Pancreas (tissue), 10 donors: ENCODE measurements at regions not wholly inside any gene's neighbourhood (a gene's known extent, or its start where the extent isn't known, plus 50 kb on each side); places are given as distances from the start of the nearest gene placed in this dataset.

Source experiments
- ATAC-seq, 4 donors: fragments of 200-7000 bp; cut with Tn5 transposase; one replicate each; pipeline versions ENCODE4 v1.8.0 to v1.9.1; 2020; ENCODE audit warnings: mild to moderate bottlenecking in 4 of 4, moderate library complexity in 4 of 4
- DNase-seq, 6 donors: peaks; one replicate each; pipeline ENCODE4 v3.0.0-alpha.2; 2020
- FAIRE-seq: peaks from 2 replicates; lab custom pipeline; 2012; peaks lifted over from hg19 to GRCh38; lab: Jason Lieb, UNC
- H3K27ac ChIP-seq, 4 donors: fragments of 200-600 bp; sonication (generic); 1 replicate in 3 of 4; 2 replicates in 1 of 4; pipeline versions ENCODE4 v1.5.0 to v1.8.0; 2020
- H3K27me3 ChIP-seq, 4 donors: fragments of 200-600 bp; one replicate each; pipeline ENCODE4 v1.8.0; 2021
- H3K36me3 ChIP-seq, 3 donors: fragments of 200-600 bp; sonication (generic) in 1 of 3; one replicate each; pipeline versions ENCODE4 v1.5.0 to v1.8.0; 2020 to 2021
- H3K4me1 ChIP-seq, 3 donors: fragments of 200-600 bp; one replicate each; pipeline ENCODE4 v1.8.0; 2021
- H3K4me3 ChIP-seq, 4 donors: fragments of 200-600 bp; sonication (generic) in 2 of 4; one replicate each; pipeline versions ENCODE4 v1.5.0 to v1.8.0; 2020 to 2021
- H3K9me3 ChIP-seq, 4 donors: fragments of 200-600 bp; one replicate each; pipeline ENCODE4 v1.8.0; 2021
- WGBS, 2 donors: extraction: QIAGEN DNeasy Blood & Tissue Kit; methylation state at CpG; one replicate each; pipeline ENCODE4 v1.1.7; 2013; 5-methylcytosine and 5-hydroxymethylcytosine counted together
- intact Hi-C, 3 donors: fragments of 100-400 bp; cut with DNase I; formaldehyde crosslinking; loops; one replicate each; pipeline versions ENCODE4 v1.11.1 to v1.14.2; 2022
- TF ChIP-seq, protein P1 (sequence below), 4 donors: fragments of 200-600 bp; sonication (generic) in 3 of 4; IDR thresholded peaks; one replicate each; pipeline versions ENCODE4 v1.5.0 to v1.8.0; 2021; ENCODE audit warnings: antibody characterized with exemption in 4 of 4
- donor health status: healthy with polysubstance abuse.
- donor health status: DM: no; HTN: no; CAD: no; lungs with moderate emphysema.
- donor health status: DM: no; HTN: no; CAD: no.
- donor health status: control.
- donor health status: control.
- donor health status: Bipolar disorder and iron deficiency.
- donor health status: DM: yes; HTN: yes; CAD: no.
- donor health status: DM: no; HTN: no; CAD: no.
- donor health status: DM: no; HTN: no; CAD: no.
- donor health status: DM: yes; HTN: yes; CAD: no.

DNA sequence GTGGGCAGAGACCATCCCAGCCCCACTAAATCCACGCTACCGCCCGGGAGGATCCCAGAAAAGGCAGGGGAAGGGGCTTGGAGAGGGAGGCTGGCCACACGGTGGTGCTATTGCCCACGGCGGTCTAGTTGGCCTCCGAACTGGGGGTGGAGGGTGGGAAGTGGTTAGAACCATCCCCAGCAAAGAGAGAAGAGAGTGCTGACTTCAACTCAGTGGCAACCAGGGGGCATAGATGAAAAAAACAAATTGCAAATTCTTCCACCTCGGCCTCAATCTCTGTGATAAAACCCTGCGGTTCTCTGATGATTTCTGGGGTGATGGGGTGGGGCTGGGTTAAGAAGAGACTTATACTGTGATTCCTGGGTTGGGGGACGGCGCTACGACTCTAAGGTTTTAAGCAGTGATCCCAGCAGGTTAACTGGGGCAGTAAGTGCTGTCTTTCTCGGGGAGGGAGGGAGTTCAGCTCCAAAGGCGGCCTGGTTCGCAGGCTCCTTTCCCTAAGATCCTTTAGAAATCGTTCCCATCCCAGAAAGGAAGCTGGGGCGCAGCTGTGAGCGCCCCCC is 154.5 kb upstream of the LYZL2 start:
- FAIRE-seq: no peak
- H3K27ac ChIP-seq: peak overlapping the region in 3 of 4 donors; percentile 6 to 88 (median 82)

DNA sequence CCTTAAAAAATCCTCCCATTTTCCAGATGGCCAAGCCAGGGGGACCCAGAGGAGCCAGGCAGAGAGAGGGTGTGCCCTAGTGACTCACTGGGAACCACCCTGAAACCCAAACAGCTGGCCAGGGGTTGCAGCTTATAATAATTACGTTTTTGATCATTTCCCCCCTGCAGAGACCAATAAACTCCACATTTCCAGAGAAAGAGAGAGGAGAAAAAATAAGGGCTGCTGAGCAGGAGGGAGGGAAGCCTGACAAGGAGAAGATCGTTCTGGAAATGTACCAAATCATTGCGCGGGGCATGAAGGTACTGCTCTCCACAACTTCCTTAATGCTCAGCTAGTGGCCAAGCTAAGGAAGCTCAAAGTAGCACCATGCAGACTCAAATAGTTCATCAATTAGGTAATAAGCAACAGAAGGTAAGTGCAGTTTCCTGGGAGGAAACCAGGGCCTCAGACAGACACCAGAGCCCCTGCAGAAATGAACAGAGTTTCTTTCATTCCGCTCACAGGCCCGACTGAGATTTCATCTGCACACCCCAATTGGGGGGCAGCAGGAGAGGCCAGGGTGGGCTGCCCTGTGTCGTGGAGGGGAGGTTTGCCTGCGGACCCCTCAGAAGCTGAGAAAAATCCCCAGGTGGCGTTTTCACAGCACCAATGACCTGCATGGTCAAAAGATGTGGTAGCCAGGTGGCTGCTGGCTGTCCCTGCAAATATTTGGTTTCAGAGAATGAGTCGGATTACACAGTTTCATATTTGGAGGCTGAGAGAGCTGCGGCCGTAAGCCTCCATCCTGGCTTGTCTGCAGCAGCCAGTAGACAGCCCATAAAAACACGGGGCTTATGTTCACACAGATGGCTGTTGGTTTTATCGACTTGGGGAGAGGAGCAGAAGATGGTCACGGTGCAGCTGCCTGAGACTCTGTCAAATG is 153.2 kb upstream of the LYZL2 start:
- intact Hi-C loops: loop anchor here in 1 of 3 donors (10.0 kb wide), 1 partner anchor 702 kb away; no protein-coding TSS in a partner anchor
- no peak overlapping the region for H3K4me3 ChIP-seq
- H3K27me3 ChIP-seq: no peaks in the 10 kb centered on the region
- DNase-seq (no peak), FAIRE-seq (no peak), ATAC-seq (no peak)
- H3K27ac ChIP-seq: no peak overlapping the region
- H3K9me3 ChIP-seq: no peaks in the 10 kb centered on the region
- peaks cover 0 to 5% (median 0%) of the 10 kb centered on the region in 3 donors for H3K4me1 ChIP-seq
- 51 to 62% methylated on average over 15 of the region's 15 CpGs for WGBS, 2 donors
- H3K36me3 ChIP-seq: no peaks in the 10 kb centered on the region
- TF ChIP-seq, protein P1, sequence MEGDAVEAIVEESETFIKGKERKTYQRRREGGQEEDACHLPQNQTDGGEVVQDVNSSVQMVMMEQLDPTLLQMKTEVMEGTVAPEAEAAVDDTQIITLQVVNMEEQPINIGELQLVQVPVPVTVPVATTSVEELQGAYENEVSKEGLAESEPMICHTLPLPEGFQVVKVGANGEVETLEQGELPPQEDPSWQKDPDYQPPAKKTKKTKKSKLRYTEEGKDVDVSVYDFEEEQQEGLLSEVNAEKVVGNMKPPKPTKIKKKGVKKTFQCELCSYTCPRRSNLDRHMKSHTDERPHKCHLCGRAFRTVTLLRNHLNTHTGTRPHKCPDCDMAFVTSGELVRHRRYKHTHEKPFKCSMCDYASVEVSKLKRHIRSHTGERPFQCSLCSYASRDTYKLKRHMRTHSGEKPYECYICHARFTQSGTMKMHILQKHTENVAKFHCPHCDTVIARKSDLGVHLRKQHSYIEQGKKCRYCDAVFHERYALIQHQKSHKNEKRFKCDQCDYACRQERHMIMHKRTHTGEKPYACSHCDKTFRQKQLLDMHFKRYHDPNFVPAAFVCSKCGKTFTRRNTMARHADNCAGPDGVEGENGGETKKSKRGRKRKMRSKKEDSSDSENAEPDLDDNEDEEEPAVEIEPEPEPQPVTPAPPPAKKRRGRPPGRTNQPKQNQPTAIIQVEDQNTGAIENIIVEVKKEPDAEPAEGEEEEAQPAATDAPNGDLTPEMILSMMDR (IDR thresholded peaks at IDR 0.05): no peak

More for the DNA sequence above, 154.5 kb upstream of the LYZL2 start:
- Histone ChIP-seq H3K4me3 (peak overlapping the region in 2 of 4 donors; percentile 59 to 74), H3K4me1 (peaks cover 0 to 5% (median 0%) of the 10 kb centered on the region in 3 donors), H3K9me3 (no peaks in the 10 kb centered on the region), H3K27me3 (no peaks in the 10 kb centered on the region), H3K36me3 (no peaks in the 10 kb centered on the region)
- ATAC-seq: peak; percentile 76 to 93 (median 88)
- peak in 5 of 6 donors; percentile 47 to 88 (median 71) for DNase-seq
- 8 to 12% methylated on average over 18 of the region's 18 CpGs for WGBS, 2 donors
- intact Hi-C loops: loop anchor here in 1 of 3 donors (10.0 kb wide), 1 partner anchor 701 kb away; no protein-coding TSS in a partner anchor
- TF ChIP-seq, protein P1 (IDR thresholded peaks at IDR 0.05): peak; percentile 24 to 74 (median 63)

DNA sequence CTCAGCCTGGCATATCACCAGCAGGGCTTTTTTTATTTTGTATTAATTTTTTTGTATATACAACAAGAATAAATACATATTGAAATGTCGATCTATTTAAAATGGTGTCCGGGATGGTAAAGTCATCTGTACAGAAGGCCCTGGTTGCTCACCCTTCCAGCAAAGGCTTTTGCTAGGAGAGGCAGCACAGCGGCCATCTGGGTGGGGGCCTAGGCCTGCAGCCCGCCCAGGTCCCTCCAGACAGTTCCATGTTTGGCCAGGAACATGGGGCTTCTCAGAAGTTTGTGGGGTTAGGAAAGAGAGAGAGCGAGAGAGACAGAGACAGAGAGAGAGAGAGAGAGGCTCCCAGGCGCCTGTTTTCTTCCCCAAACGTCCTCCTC is 152.6 kb upstream of the LYZL2 start:
- TF ChIP-seq, protein P1 (IDR thresholded peaks at IDR 0.05): no peak
- intact Hi-C loops: loop anchor here in 1 of 3 donors (10.0 kb wide), 1 partner anchor 703 kb away; no protein-coding TSS in a partner anchor
- no peaks in the 10 kb centered on the region for H3K36me3 ChIP-seq
- ATAC-seq (no peak), DNase-seq (no peak), FAIRE-seq (no peak)
- no peak overlapping the region for H3K4me3 ChIP-seq
- peaks cover 0 to 5% (median 0%) of the 10 kb centered on the region in 3 donors for H3K4me1 ChIP-seq
- no peaks in the 10 kb centered on the region for H3K27me3 ChIP-seq
- H3K9me3 ChIP-seq: no peaks in the 10 kb centered on the region
- no peak overlapping the region for H3K27ac ChIP-seq
- WGBS, 2 donors: 52 to 70% methylated on average over 7 of the region's 7 CpGs

DNA sequence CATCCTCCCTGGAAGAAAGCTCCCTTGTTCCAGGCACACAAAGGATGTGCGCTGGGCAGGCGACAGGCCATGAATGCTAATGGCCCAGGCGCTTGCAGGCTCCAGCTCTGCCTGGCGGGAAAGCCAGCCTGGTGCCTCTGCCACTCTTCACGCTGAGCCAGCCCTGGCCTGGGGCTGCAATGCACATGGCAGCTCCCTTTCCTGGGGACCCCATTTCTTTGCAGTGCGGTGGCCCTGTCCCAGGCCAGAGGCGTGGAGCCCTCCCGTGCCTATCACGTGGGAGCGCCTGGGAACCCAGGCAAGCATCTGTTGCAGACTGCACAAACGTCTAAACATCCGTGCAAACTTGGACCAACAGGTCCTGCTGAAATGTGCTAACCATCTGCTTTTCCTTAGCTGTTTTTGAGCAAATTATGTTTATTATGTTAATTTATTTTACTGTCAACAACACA is 152.1 kb upstream of the LYZL2 start:
- intact Hi-C loops: loop anchor here in 1 of 3 donors (10.0 kb wide), 1 partner anchor 703 kb away; no protein-coding TSS in a partner anchor
- FAIRE-seq: no peak
- WGBS, 2 donors: 70 to 84% methylated on average over 12 of the region's 12 CpGs

More for the DNA sequence above, 152.1 kb upstream of the LYZL2 start:
- no peaks in the 10 kb centered on the region for H3K36me3 ChIP-seq
- H3K4me1 ChIP-seq: peaks cover 0 to 5% (median 0%) of the 10 kb centered on the region in 3 donors
- TF ChIP-seq, protein P1 (IDR thresholded peaks at IDR 0.05): no peak
- H3K9me3 ChIP-seq: no peaks in the 10 kb centered on the region
- H3K27me3 ChIP-seq: no peaks in the 10 kb centered on the region
- ATAC-seq: no peak
- H3K27ac ChIP-seq: no peak overlapping the region
- H3K4me3 ChIP-seq: no peak overlapping the region
- DNase-seq: no peak
